ENCODE measurements at regions not wholly inside any gene's neighbourhood (a gene's known extent, or its start where the extent isn't known, plus 50 kb on each side); places are given as distances from the start of the nearest gene placed in this dataset.

DNA sequence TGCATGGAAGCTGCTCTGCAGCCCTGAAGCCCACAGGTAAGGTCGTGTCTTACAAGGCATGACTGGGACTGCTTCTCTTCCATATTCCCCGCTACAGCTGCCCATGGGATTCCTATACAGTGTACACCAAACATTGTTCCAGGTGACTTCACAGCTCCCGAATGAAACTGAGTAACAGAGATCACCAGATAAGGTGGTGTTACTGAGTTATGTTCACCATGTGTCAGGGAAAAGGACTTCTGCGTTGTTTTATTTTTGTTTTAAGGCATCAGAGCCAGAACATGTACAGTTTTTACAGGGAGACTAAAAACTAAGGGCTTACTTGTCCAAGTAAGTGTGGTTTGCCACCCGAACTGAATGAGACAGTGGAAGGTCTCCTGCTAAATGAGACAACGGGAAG, 138.3 kb downstream of the CD83 start:
- H3K27me3 ChIP-seq (ENCODE audit: control insufficient read depth in 1 of 2, insufficient read depth in 2 of 2, low read length in 2 of 2) = peaks cover 0 to 16% of the 10 kb centered on the region in 2 experiments; a peak in 2 of 5 replicates
- ATAC-seq (no peak), DNase-seq (ENCODE audit: low spot score) (no peak), FAIRE-seq (no peak)
- no peaks in the 10 kb centered on the region for H4K20me1 ChIP-seq (ENCODE audit: insufficient read depth, low read length)
- H2AFZ ChIP-seq (ENCODE audit: low read length) = no peak overlapping the region
- intact Hi-C loops (cut with micrococcal nuclease; ENCODE audit: unreplicated experiment) (no loop called here), in situ Hi-C loops (cut with HindIII; ENCODE audit: extremely low pct_ligation_motif_present, low pct_unique_long_range_greater_than_20kb) (no loop called here)
- TF ChIP-seq MAFG (CRISPR knock-in tag; IDR thresholded peaks at IDR 0.05) = no peak
- no peaks in the 10 kb centered on the region for H3K4me1 ChIP-seq (ENCODE audit: insufficient read depth, low read length)
- no peaks in the 10 kb centered on the region for H3K36me3 ChIP-seq (replicated peaks in 1 of 2; ENCODE audit: control insufficient read depth in 1 of 2, insufficient read depth in 2 of 2, low read length in 2 of 2)
- CTCF ChIA-PET (ENCODE audit: low intra/inter-chr PET ratio, low total read pairs) = no interaction called here
- peaks cover 5% of the 10 kb centered on the region for H3K9me3 ChIP-seq (ENCODE audit: low read length)
- no peak overlapping the region for H3K9ac ChIP-seq (ENCODE audit: insufficient read depth, low read depth, low read length)
- no TSS peak for BruUV-seq (replicated peaks)
- H3K27ac ChIP-seq (ENCODE audit: extremely low read length, insufficient read depth, low read length) = no peak overlapping the region
- no peaks in the 10 kb centered on the region for H3K79me2 ChIP-seq (ENCODE audit: insufficient read depth, low read length)
- H3K4me3 ChIP-seq (replicated peaks in 1 of 3; ENCODE audit: insufficient read depth in 1 of 3, low read depth in 2 of 3, low read length in 3 of 3) = no peak overlapping the region
- H3K4me2 ChIP-seq (ENCODE audit: low read depth, low read length) = no peak overlapping the region
- WGBS (ENCODE audit: low lambda C conversion rate) = 22% methylated on average over 6 of the region's 6 CpGs
- POLR2A ChIA-PET = no interaction called here

DNA sequence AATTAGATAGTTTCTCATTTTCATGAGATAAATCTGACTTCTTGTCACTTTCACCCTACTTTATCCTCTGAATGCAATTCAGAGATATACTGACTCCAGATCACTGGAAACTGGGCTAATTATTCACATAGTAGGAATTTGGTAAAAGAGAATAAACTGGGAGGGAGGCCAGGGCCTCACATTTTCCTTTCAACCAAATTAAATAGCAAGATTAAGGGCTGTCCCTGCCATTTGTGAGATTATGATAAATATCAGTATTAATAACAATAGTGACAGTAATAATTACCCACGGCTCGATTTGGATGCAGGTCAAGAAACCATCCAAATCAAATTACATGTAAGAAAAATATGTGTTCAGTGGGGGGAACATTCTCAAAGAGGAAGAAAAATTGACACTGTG, 140.5 kb downstream of the CD83 start:
- no peaks in the 10 kb centered on the region for H3K36me3 ChIP-seq (replicated peaks in 1 of 2; ENCODE audit: control insufficient read depth in 1 of 2, insufficient read depth in 2 of 2, low read length in 2 of 2)
- H3K9me3 ChIP-seq (ENCODE audit: low read length) = peaks cover 12% of the 10 kb centered on the region
- H3K4me1 ChIP-seq (ENCODE audit: insufficient read depth, low read length) = no peaks in the 10 kb centered on the region
- no peak overlapping the region for H3K4me2 ChIP-seq (ENCODE audit: low read depth, low read length)
- CTCF ChIA-PET (ENCODE audit: low intra/inter-chr PET ratio, low total read pairs) = no interaction called here
- DNase-seq (ENCODE audit: low spot score) = no peak
- intact Hi-C loops (cut with micrococcal nuclease; ENCODE audit: unreplicated experiment) (no loop called here), in situ Hi-C loops (cut with HindIII; ENCODE audit: extremely low pct_ligation_motif_present, low pct_unique_long_range_greater_than_20kb) (no loop called here)
- no peaks in the 10 kb centered on the region for H4K20me1 ChIP-seq (ENCODE audit: insufficient read depth, low read length)
- no peak overlapping the region for H2AFZ ChIP-seq (ENCODE audit: low read length)
- 2% methylated on average over 2 of the region's 2 CpGs for WGBS (ENCODE audit: low lambda C conversion rate)
- no peaks in the 10 kb centered on the region for H3K79me2 ChIP-seq (ENCODE audit: insufficient read depth, low read length)
- no peak for FAIRE-seq
- H3K27ac ChIP-seq (ENCODE audit: extremely low read length, insufficient read depth, low read length) = no peak overlapping the region
- no TSS peak for BruUV-seq (replicated peaks)
- peaks cover 0 to 9% of the 10 kb centered on the region in 2 experiments; a peak in 1 of 5 replicates for H3K27me3 ChIP-seq (ENCODE audit: control insufficient read depth in 1 of 2, insufficient read depth in 2 of 2, low read length in 2 of 2)
- POLR2A ChIA-PET = no interaction called here
- TF ChIP-seq ZNF713 (CRISPR knock-in tag; IDR thresholded peaks at IDR 0.05) (no peak), ZFP37 (CRISPR knock-in tag; IDR thresholded peaks at IDR 0.05; ENCODE audit: borderline replicate concordance) (no peak), ZNF709 (CRISPR knock-in tag; IDR thresholded peaks at IDR 0.05) (no peak), RORA (CRISPR knock-in tag; IDR thresholded peaks at IDR 0.05) (no peak)
- TF ChIP-seq, protein P1, sequence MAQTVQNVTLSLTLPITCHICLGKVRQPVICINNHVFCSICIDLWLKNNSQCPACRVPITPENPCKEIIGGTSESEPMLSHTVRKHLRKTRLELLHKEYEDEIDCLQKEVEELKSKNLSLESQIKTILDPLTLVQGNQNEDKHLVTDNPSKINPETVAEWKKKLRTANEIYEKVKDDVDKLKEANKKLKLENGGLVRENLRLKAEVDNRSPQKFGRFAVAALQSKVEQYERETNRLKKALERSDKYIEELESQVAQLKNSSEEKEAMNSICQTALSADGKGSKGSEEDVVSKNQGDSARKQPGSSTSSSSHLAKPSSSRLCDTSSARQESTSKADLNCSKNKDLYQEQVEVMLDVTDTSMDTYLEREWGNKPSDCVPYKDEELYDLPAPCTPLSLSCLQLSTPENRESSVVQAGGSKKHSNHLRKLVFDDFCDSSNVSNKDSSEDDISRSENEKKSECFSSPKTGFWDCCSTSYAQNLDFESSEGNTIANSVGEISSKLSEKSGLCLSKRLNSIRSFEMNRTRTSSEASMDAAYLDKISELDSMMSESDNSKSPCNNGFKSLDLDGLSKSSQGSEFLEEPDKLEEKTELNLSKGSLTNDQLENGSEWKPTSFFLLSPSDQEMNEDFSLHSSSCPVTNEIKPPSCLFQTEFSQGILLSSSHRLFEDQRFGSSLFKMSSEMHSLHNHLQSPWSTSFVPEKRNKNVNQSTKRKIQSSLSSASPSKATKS (CRISPR knock-in tag; IDR thresholded peaks at IDR 0.05) = no peak
- TF ChIP-seq, protein P2, sequence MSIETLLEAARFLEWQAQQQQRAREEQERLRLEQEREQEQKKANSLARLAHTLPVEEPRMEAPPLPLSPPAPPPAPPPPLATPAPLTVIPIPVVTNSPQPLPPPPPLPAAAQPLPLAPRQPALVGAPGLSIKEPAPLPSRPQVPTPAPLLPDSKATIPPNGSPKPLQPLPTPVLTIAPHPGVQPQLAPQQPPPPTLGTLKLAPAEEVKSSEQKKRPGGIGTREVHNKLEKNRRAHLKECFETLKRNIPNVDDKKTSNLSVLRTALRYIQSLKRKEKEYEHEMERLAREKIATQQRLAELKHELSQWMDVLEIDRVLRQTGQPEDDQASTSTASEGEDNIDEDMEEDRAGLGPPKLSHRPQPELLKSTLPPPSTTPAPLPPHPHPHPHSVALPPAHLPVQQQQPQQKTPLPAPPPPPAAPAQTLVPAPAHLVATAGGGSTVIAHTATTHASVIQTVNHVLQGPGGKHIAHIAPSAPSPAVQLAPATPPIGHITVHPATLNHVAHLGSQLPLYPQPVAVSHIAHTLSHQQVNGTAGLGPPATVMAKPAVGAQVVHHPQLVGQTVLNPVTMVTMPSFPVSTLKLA (IDR thresholded peaks at IDR 0.05) = no peak
- no peak overlapping the region for H3K4me3 ChIP-seq (replicated peaks in 1 of 3; ENCODE audit: insufficient read depth in 1 of 3, low read depth in 2 of 3, low read length in 3 of 3)
- no peak for ATAC-seq
- H3K9ac ChIP-seq (ENCODE audit: insufficient read depth, low read depth, low read length) = no peak overlapping the region

Measured in HepG2 (cell line).